ENCODE measurements at regions not wholly inside any gene's neighbourhood (a gene's known extent, or its start where the extent isn't known, plus 50 kb on each side); places are given as distances from the start of the nearest gene placed in this dataset.

- TF ChIP-seq EGR1 (IDR thresholded peaks at IDR 0.05; ENCODE audit: low read depth in 2 of 2), result no peak
- no peak for TF ChIP-seq CTCF (IDR thresholded peaks at IDR 0.05; ENCODE audit: low read depth, low read length, missing input control)
- TF ChIP-seq RAD21 (IDR thresholded peaks at IDR 0.05), result no peak
- TF ChIP-seq HNF4A (conservative IDR thresholded peaks at IDR 0.05), result no peak
- TF ChIP-seq REST (IDR thresholded peaks at IDR 0.05), result no peak
- TF ChIP-seq FOXA1 (IDR thresholded peaks at IDR 0.05), result no peak
- no peak for TF ChIP-seq TAF1 (conservative IDR thresholded peaks at IDR 0.05)
- TF ChIP-seq MAX (IDR thresholded peaks at IDR 0.05), result no peak
- TF ChIP-seq NR2F2 (IDR thresholded peaks at IDR 0.05), result no peak
- no peak for TF ChIP-seq JUND (IDR thresholded peaks at IDR 0.05)
- no peak for TF ChIP-seq GABPA (IDR thresholded peaks at IDR 0.05 in 1 of 2, conservative IDR thresholded peaks at IDR 0.05 in 1 of 2)
Observed at GRCh38 chr17:5943982-5944381, 126.2 kb upstream of the WSCD1 start.
